CD4-positive, alpha-beta T cell (primary cell): ENCODE measurements at regions not wholly inside any gene's neighbourhood (a gene's known extent, or its start where the extent isn't known, plus 50 kb on each side); places are given as distances from the start of the nearest gene placed in this dataset.

Source experiments
- ATAC-seq: fragments of 200-7000 bp; cut with Tn5 transposase; one replicate; pipeline ENCODE4 v1.10.0; 2022; ENCODE audit warnings: mild to moderate bottlenecking; ENCODE audit not compliant: poor library complexity
- CTCF ChIA-PET: fragments of 350-600 bp; sonication (Branson Sonifier 250); formaldehyde crosslinking; loops from one replicate; lab custom pipeline; 2021; ENCODE audit warnings: antibody characterized with exemption, inconsistent platforms; lab: Charles Lee
- POLR2A ChIA-PET: fragments of 350-600 bp; sonication (Branson Sonifier 250); formaldehyde crosslinking; loops from one replicate; lab custom pipeline; 2021; ENCODE audit warnings: antibody characterized with exemption, inconsistent platforms; lab: Charles Lee
- DNase-seq, 14 experiments: peaks; one replicate each; pipeline ENCODE4 v3.0.0-alpha.2; 2013 to 2020; ENCODE audit warnings: mixed read lengths in 2 of 14
- H3K27ac ChIP-seq, 2 donors: one replicate each; pipeline versions ENCODE4 v1.5.1 to v1.7.0; 2013; ENCODE audit warnings: low read length in 2 of 2, low read depth in 1 of 2, mild to moderate bottlenecking in 1 of 2
- H3K27me3 ChIP-seq, 2 experiments: 1 replicate in 1 of 2; 2 replicates in 1 of 2; pipeline versions ENCODE4 v1.6.1 to v1.7.0; 2013; ENCODE audit warnings: low read length in 2 of 2, control low read depth in 1 of 2, mild to moderate bottlenecking in 1 of 2, moderate library complexity in 1 of 2; ENCODE audit not compliant: insufficient read depth in 2 of 2, control insufficient read depth in 1 of 2
- H3K36me3 ChIP-seq: one replicate; pipeline ENCODE4 v1.6.1; 2013; ENCODE audit warnings: low read length, control low read depth; ENCODE audit not compliant: insufficient read depth
- H3K4me1 ChIP-seq: one replicate; pipeline ENCODE4 v1.6.1; 2013; ENCODE audit warnings: low read length, control low read depth; ENCODE audit not compliant: insufficient read depth
- H3K4me3 ChIP-seq: one replicate; pipeline ENCODE4 v1.5.1; 2013; ENCODE audit warnings: mild to moderate bottlenecking, low read length, moderate library complexity
- H3K9me3 ChIP-seq, 2 experiments: 1 replicate in 1 of 2; 2 replicates in 1 of 2; pipeline versions ENCODE4 v1.6.1 to v1.7.0; 2013; ENCODE audit warnings: low read length in 2 of 2, mild to moderate bottlenecking in 2 of 2, control low read depth in 1 of 2, moderate library complexity in 1 of 2; ENCODE audit not compliant: control insufficient read depth in 1 of 2, insufficient read depth in 1 of 2
- H3K27ac Mint-ChIP-seq: one replicate; pipeline ENCODE4 v1.8.0; 2020; ENCODE audit warnings: mixed read lengths
- H3K27me3 Mint-ChIP-seq: one replicate; pipeline ENCODE4 v1.8.0; 2021; ENCODE audit warnings: mixed read lengths
- H3K36me3 Mint-ChIP-seq: one replicate; pipeline ENCODE4 v1.8.0; 2021; ENCODE audit warnings: low read depth, mixed read lengths
- H3K4me1 Mint-ChIP-seq: one replicate; pipeline ENCODE4 v1.8.0; 2021; ENCODE audit warnings: low read depth, mixed read lengths
- H3K4me3 Mint-ChIP-seq: one replicate; pipeline ENCODE4 v1.8.0; 2020; ENCODE audit warnings: mild to moderate bottlenecking, mixed read lengths
- H3K9me3 Mint-ChIP-seq: one replicate; pipeline ENCODE4 v1.8.0; 2020; ENCODE audit warnings: mixed read lengths
- CTCF ChIP-seq: fragments of 200-600 bp; IDR thresholded peaks from one replicate; pipeline ENCODE4 v1.8.0; 2022; ENCODE audit warnings: antibody characterized with exemption, mild to moderate bottlenecking
- intact Hi-C, 2 experiments: fragments of 100-400 bp; cut with DNase I in 1 of 2; cut with micrococcal nuclease in 1 of 2; formaldehyde crosslinking; loops; one replicate each; pipeline versions ENCODE4 v1.15.1 to v1.9.0; 2023 to 2025; cut with DNase I, micrococcal nuclease

DNA sequence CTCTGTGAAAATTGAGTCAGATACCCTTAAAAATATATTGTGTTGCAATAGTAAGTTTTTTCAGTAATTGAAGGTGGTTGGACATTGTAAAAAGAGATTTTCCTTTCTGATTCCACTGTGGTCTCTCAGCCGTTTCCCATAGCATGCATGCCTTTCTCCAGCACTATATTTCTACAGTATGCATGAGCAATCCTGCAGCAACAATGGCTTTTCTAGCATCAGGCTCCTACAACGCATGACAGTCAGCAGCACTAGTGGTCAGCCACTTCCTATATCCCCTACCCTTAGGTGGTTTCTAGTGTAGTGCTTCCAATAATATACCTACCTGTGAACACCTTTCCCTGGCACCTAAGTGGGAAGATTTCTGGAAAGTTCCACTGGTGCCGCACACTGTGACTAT lies 55.4 kb upstream of the SNRPN start:
- no peaks in the 10 kb centered on the region for H3K27me3 Mint-ChIP-seq
- ATAC-seq (no peak), DNase-seq (no peak)
- Histone ChIP-seq H3K4me3 (no peak overlapping the region), H3K27ac (no peak overlapping the region), H3K36me3 (no peaks in the 10 kb centered on the region), H3K27me3 (no peaks in the 10 kb centered on the region), H3K4me1 (no peaks in the 10 kb centered on the region), H3K9me3 (peaks cover 8 to 23% of the 10 kb centered on the region in 2 experiments)
- peaks cover 4% of the 10 kb centered on the region for H3K36me3 Mint-ChIP-seq
- no peaks in the 10 kb centered on the region for H3K4me1 Mint-ChIP-seq
- no peak overlapping the region for H3K4me3 Mint-ChIP-seq
- CTCF ChIA-PET: no interaction called here
- H3K27ac Mint-ChIP-seq: no peak overlapping the region
- POLR2A ChIA-PET: no interaction called here
- TF ChIP-seq CTCF: no peak
- intact Hi-C loops: no loop called here
- peaks cover 14% of the 10 kb centered on the region for H3K9me3 Mint-ChIP-seq

DNA sequence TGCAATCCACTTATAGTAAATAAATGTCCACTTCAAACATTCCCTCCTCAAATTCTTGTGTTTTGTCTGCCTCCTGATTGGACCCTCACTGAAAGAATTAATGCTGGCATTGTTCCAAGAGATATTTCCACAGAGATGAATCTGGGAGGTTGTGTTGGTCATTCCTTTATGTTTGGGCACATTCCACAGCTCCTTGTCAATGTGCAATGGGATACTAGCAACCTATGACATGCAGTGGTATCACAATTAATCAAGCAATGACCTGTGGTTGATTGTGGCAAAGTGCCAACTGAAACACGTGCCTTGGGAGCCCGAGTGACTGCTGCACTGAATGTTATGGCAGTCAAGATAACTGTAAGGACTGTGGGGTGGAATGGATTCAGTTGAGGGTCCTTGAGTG lies 55.0 kb upstream of the SNRPN start:
- Mint-ChIP-seq H3K9me3 (peaks cover 14% of the 10 kb centered on the region), H3K27me3 (no peaks in the 10 kb centered on the region), H3K27ac (no peak overlapping the region), H3K4me1 (no peaks in the 10 kb centered on the region), H3K4me3 (no peak overlapping the region), H3K36me3 (peaks cover 4% of the 10 kb centered on the region)
- no peak for TF ChIP-seq CTCF
- no peaks in the 10 kb centered on the region for H3K4me1 ChIP-seq
- POLR2A ChIA-PET: no interaction called here
- peaks cover 4 to 26% of the 10 kb centered on the region in 2 experiments for H3K9me3 ChIP-seq
- H3K27me3 ChIP-seq: no peaks in the 10 kb centered on the region
- H3K36me3 ChIP-seq: no peaks in the 10 kb centered on the region
- no peak overlapping the region for H3K4me3 ChIP-seq
- no peak for DNase-seq
- no peak overlapping the region for H3K27ac ChIP-seq
- intact Hi-C loops: no loop called here
- ATAC-seq: no peak
- CTCF ChIA-PET: no interaction called here

- DNase-seq (no peak), ATAC-seq (no peak)
- ChIA-PET CTCF (interaction anchor here (0.6 kb wide), 1 partner anchor 11 kb away, joined by 3 read pairs; no protein-coding TSS in a partner anchor), POLR2A (no interaction called here)
- no peak overlapping the region for H3K27ac ChIP-seq
- H3K27me3 Mint-ChIP-seq: no peaks in the 10 kb centered on the region
- H3K36me3 Mint-ChIP-seq: peaks cover 4% of the 10 kb centered on the region
- no peak for TF ChIP-seq CTCF
- H3K4me3 Mint-ChIP-seq: no peak overlapping the region
- peaks cover 10% of the 10 kb centered on the region for H3K9me3 Mint-ChIP-seq
- no peaks in the 10 kb centered on the region for H3K36me3 ChIP-seq
- H3K9me3 ChIP-seq: peaks cover 4 to 34% of the 10 kb centered on the region in 2 experiments
- no peaks in the 10 kb centered on the region for H3K27me3 ChIP-seq
- H3K27ac Mint-ChIP-seq: no peak overlapping the region
- no peaks in the 10 kb centered on the region for H3K4me1 ChIP-seq
- no peaks in the 10 kb centered on the region for H3K4me1 Mint-ChIP-seq
- intact Hi-C loops: no loop called here
- no peak overlapping the region for H3K4me3 ChIP-seq
Observed at GRCh38 chr15:24901409-24901808, 53.4 kb upstream of the SNRPN start.
